ENCODE measurements at regions not wholly inside any gene's neighbourhood (a gene's known extent, or its start where the extent isn't known, plus 50 kb on each side); places are given as distances from the start of the nearest gene placed in this dataset.

DNA sequence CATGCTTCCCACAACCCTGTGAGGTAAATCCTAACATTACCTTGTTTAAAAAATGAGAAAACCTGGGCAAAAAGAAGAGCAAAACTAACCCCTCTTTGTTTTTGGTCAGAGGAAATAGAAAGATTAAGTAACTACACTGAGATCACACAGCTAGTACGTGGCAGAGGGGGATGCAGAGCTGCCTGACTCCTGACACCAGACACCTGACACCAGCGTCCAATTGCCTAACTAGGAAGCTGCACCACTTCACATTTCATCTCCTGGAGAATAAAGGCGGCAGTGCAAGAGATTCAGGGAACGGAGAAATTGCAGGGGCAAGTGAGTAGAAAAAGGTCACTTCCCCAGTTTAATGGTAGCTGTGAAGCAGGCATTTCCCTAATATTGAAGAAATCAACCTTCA lies 229.3 kb upstream of the PTBP2 start:
- no peak for TF ChIP-seq POLR2A (IDR thresholded peaks at IDR 0.05; ENCODE audit: control extremely low read depth in 1 of 2, low read depth in 2 of 2, low read length in 2 of 2)
- no peak for TF ChIP-seq HDAC6 (IDR thresholded peaks at IDR 0.05; ENCODE audit: low read depth, low read length)
- TF ChIP-seq, protein P1, sequence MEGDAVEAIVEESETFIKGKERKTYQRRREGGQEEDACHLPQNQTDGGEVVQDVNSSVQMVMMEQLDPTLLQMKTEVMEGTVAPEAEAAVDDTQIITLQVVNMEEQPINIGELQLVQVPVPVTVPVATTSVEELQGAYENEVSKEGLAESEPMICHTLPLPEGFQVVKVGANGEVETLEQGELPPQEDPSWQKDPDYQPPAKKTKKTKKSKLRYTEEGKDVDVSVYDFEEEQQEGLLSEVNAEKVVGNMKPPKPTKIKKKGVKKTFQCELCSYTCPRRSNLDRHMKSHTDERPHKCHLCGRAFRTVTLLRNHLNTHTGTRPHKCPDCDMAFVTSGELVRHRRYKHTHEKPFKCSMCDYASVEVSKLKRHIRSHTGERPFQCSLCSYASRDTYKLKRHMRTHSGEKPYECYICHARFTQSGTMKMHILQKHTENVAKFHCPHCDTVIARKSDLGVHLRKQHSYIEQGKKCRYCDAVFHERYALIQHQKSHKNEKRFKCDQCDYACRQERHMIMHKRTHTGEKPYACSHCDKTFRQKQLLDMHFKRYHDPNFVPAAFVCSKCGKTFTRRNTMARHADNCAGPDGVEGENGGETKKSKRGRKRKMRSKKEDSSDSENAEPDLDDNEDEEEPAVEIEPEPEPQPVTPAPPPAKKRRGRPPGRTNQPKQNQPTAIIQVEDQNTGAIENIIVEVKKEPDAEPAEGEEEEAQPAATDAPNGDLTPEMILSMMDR (IDR thresholded peaks at IDR 0.05; ENCODE audit: control extremely low read depth in 1 of 3, insufficient read depth in 1 of 3, low read depth in 1 of 3, low read length in 3 of 3): no peak
- no peak for TF ChIP-seq RAD21 (IDR thresholded peaks at IDR 0.05 in 1 of 2, conservative IDR thresholded peaks at IDR 0.05 in 1 of 2; ENCODE audit: low read depth in 2 of 2, low read length in 2 of 2)
- no peak for TF ChIP-seq BACH1 (IDR thresholded peaks at IDR 0.05; ENCODE audit: low read length)
- no peak for TF ChIP-seq ZNF274 (IDR thresholded peaks at IDR 0.05; ENCODE audit: borderline replicate concordance, extremely low read depth, low read length)
- TF ChIP-seq JUND (IDR thresholded peaks at IDR 0.05; ENCODE audit: low read length): no peak
- no peak for TF ChIP-seq CTBP2 (IDR thresholded peaks at IDR 0.05; ENCODE audit: borderline replicate concordance, insufficient read depth, insufficient read length, low read length)
- no peak for TF ChIP-seq KDM1A (IDR thresholded peaks at IDR 0.05; ENCODE audit: borderline replicate concordance, low read length)

Measured in H1 (cell line).